PFSK-1 (cell line): ENCODE measurements at regions not wholly inside any gene's neighbourhood (a gene's known extent, or its start where the extent isn't known, plus 50 kb on each side); places are given as distances from the start of the nearest gene placed in this dataset.

ENCODE experiments used
- FOXP2 ChIP-seq: optimal IDR thresholded peaks from 2 replicates; pipeline ENCODE3; 2011; ENCODE audit warnings: borderline replicate concordance, control low read depth, inconsistent platforms; ENCODE audit not compliant: insufficient read depth; ENCODE audit errors: extremely low read length, extremely low read depth
- POLR2AphosphoS5 ChIP-seq: IDR thresholded peaks from 2 replicates; pipeline ENCODE4 v1.6.1; 2012; ENCODE audit warnings: low read depth, mild to moderate bottlenecking, control low read depth, low read length, moderate library complexity
- SIN3A ChIP-seq: IDR thresholded peaks from 2 replicates; pipeline ENCODE4 v1.6.1; 2012; ENCODE audit warnings: mild to moderate bottlenecking, low read length, moderate library complexity, borderline replicate concordance; ENCODE audit not compliant: insufficient read depth
- TAF1 ChIP-seq: IDR thresholded peaks from 2 replicates; pipeline ENCODE4 v1.6.1; 2012; ENCODE audit warnings: low read length, control low read depth, borderline replicate concordance; ENCODE audit not compliant: insufficient read depth
- TF ChIP-seq, protein P1 (sequence below), 2 experiments: IDR thresholded peaks; 2 replicates each; pipeline versions ENCODE4 v1.6.1 to v1.8.0; 2011 to 2012; ENCODE audit warnings: low read depth in 2 of 2, low read length in 2 of 2, control low read depth in 1 of 2, inconsistent platforms in 1 of 2, mild to moderate bottlenecking in 1 of 2, moderate library complexity in 1 of 2; ENCODE audit not compliant: insufficient read depth in 1 of 2

DNA sequence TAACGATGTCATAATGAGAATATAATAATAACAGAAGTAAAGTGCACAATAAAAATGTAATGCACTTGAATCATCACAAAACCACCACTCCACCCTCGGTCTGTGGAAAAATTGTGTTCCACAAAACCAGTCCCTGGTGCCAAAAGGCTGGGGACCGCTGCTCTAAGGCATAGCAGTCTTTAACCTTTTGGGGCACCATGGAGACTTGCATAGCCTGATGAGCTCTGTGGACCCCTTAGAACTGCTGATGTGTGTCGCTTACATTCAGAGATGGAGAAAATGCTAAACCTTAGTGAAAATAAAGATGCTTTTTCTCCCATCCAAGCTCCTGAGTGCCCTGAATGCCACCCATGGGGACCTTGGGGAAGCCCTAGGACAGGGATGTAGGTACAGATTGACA, 87.6 kb upstream of the SEPTIN5 start:
- TF ChIP-seq TAF1, result no peak
- TF ChIP-seq FOXP2, result no peak
- TF ChIP-seq, protein P1, sequence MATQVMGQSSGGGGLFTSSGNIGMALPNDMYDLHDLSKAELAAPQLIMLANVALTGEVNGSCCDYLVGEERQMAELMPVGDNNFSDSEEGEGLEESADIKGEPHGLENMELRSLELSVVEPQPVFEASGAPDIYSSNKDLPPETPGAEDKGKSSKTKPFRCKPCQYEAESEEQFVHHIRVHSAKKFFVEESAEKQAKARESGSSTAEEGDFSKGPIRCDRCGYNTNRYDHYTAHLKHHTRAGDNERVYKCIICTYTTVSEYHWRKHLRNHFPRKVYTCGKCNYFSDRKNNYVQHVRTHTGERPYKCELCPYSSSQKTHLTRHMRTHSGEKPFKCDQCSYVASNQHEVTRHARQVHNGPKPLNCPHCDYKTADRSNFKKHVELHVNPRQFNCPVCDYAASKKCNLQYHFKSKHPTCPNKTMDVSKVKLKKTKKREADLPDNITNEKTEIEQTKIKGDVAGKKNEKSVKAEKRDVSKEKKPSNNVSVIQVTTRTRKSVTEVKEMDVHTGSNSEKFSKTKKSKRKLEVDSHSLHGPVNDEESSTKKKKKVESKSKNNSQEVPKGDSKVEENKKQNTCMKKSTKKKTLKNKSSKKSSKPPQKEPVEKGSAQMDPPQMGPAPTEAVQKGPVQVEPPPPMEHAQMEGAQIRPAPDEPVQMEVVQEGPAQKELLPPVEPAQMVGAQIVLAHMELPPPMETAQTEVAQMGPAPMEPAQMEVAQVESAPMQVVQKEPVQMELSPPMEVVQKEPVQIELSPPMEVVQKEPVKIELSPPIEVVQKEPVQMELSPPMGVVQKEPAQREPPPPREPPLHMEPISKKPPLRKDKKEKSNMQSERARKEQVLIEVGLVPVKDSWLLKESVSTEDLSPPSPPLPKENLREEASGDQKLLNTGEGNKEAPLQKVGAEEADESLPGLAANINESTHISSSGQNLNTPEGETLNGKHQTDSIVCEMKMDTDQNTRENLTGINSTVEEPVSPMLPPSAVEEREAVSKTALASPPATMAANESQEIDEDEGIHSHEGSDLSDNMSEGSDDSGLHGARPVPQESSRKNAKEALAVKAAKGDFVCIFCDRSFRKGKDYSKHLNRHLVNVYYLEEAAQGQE (IDR thresholded peaks at IDR 0.05; ENCODE audit: insufficient read depth in 1 of 2, low read depth in 2 of 2, low read length in 2 of 2), result no peak
- no peak for TF ChIP-seq POLR2AphosphoS5
- TF ChIP-seq SIN3A, result no peak

DNA sequence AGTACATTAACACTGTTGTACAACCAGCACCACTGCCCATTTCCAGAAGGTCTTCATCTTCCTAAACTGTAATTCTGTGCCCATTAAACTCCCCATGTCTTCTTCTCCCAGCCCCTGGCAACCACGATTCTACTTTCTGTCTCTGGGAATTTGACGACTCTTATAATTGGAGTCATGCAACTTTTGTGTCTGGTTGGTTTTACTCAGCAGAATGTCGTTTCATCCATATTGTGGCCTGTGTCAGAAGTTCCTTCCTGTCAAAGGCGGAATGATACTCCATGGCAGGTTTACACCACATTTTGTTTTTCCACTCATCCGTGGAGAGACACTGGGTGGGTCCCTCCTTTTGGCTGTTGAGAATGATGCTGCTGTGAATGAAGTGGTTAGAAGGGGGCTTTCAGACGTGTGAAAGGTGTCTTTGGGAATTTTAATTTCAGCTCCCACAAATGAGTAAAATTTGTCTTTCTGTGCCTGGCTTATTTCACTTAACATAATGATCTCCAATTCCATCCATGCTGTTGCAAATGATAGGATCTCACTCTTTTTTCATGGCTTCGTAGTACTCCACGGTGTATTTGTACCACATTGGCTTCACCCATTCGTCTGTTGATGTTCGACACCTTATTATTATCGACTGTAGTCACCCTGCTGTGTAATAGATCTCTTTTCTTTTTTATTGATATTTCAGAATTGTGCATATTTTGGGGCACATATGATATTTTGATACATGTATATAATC, 86.1 kb upstream of the SEPTIN5 start:
- TF ChIP-seq, protein P1 (IDR thresholded peaks at IDR 0.05; ENCODE audit: insufficient read depth in 1 of 2, low read depth in 2 of 2, low read length in 2 of 2), result no peak
- TF ChIP-seq POLR2AphosphoS5, result no peak
- TF ChIP-seq FOXP2, result no peak
- TF ChIP-seq SIN3A, result no peak
- TF ChIP-seq TAF1, result no peak

DNA sequence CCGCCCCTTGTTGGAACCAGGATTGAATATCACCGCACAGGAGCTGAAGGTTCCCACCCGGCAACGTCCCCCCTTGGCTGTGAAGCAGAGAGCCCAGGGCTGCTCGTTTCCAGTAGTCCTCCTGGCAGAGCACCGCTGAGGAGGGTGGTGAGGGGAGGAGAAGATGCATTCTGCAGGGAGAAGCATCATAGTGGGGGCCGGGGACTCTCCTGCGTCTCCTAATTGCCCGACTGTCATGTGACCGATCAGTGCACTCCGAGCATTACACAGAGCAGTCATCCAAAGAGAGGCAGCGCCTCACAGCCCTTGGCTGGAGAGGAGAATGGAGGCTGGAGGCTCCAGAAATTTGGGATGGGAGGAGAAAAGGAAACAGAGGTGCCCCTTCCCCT, 85.0 kb upstream of the SEPTIN5 start:
- TF ChIP-seq POLR2AphosphoS5 (no peak), TAF1 (no peak)

DNA sequence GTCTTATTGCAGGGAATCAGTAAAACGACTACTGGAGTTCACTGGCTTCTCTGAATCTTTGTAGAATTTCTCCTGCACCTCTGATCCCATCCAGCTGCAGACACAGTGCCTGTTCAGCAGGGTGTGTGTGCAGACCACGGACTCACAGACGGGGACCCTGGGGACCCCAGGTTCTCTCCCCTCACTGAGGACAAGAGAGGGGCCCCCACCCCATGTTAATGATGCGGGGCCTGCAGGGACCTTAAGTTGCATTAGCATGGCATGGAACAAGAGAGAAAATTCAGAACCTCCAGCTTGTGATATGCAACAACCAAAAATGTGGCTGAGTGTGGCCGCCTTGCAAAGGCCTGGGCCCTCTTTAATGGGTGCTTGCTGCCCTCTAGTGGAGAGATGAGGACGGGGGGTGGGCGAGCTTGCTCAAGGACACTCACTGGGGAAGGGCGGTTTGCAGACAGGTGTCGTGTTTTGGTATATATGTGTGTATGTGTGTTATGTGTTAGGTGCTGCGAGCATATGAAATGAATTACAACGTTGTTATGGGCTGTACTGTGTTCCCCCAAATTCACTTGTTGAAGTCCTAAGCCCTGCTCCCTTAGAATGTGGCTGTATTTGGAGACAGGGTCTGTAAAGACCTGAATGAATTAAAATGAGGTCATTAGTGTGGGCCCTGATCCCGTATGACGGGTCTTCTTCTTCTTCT, 84.4 kb upstream of the SEPTIN5 start:
- no peak for TF ChIP-seq FOXP2
- TF ChIP-seq POLR2AphosphoS5, result no peak
- no peak for TF ChIP-seq TAF1
- no peak for TF ChIP-seq SIN3A
- TF ChIP-seq, protein P1 (IDR thresholded peaks at IDR 0.05; ENCODE audit: insufficient read depth in 1 of 2, low read depth in 2 of 2, low read length in 2 of 2), result no peak

DNA sequence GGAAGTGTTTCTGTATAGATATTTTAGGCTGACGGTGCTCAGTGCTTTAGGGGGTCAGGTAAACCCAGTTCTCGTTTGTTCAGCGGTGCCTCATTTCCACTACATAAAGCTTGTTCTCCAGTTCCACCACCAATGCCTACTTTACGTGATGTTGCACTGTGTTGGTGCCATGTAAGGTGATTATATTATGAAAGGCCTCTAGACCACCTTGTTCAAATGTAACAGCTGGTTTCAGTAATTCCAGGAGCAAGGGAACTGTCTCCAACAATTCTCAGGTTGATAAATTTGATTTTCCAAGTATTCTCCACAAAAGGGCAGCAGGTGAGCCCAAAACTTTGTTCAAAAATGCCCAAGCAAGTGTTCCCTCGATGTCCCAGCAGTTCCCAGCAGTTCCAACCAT, 83.7 kb upstream of the SEPTIN5 start:
- TF ChIP-seq FOXP2, result no peak
- no peak for TF ChIP-seq TAF1
- TF ChIP-seq SIN3A, result no peak
- no peak for TF ChIP-seq POLR2AphosphoS5
- TF ChIP-seq, protein P1 (IDR thresholded peaks at IDR 0.05; ENCODE audit: insufficient read depth in 1 of 2, low read depth in 2 of 2, low read length in 2 of 2), result no peak
